ENCODE measurements at regions not wholly inside any gene's neighbourhood (a gene's known extent, or its start where the extent isn't known, plus 50 kb on each side); places are given as distances from the start of the nearest gene placed in this dataset.

DNA sequence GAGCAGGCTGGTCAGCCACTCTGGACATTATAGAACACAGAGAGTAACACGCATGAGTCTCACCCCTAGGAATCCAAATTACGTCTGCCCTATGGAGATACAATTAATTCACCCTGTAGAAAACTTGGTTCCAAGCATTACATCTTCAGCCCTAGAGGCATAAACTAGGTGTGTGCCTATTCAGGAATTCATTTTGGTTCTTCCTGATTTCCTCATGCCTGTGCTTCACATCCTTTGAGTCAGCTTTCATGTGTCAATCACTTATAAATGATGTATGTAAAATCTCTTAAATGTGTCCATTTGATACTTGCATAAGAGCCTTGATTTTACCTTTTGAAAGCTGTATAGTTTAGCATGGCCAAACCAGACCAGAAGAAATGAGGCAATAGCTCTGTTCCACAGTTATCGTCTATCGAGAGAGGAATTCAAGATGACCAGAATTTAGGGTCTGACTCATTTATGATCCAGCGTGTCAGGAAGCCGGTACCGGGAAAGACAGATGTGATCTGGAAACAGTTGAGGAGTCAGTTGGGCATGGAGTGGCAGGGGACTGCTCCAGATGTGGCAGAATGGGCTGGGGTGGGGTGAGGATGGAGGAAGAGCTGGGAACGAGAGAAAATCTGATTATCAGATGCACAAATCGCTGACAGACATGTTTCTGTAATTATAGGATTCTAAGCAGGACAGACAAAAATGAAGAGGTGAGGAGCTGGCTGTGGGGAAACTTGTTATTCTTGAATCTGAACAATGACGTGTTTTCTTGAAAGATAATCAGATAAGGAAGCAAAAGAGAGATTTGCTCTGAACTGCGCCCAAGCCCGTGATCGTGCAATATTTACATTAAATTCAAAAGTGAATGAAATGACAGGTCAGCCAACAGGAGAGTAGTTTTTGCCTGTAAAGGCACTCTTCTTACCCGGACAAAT, 76.7 kb downstream of the C16orf95 start:
- TF ChIP-seq, protein P1, sequence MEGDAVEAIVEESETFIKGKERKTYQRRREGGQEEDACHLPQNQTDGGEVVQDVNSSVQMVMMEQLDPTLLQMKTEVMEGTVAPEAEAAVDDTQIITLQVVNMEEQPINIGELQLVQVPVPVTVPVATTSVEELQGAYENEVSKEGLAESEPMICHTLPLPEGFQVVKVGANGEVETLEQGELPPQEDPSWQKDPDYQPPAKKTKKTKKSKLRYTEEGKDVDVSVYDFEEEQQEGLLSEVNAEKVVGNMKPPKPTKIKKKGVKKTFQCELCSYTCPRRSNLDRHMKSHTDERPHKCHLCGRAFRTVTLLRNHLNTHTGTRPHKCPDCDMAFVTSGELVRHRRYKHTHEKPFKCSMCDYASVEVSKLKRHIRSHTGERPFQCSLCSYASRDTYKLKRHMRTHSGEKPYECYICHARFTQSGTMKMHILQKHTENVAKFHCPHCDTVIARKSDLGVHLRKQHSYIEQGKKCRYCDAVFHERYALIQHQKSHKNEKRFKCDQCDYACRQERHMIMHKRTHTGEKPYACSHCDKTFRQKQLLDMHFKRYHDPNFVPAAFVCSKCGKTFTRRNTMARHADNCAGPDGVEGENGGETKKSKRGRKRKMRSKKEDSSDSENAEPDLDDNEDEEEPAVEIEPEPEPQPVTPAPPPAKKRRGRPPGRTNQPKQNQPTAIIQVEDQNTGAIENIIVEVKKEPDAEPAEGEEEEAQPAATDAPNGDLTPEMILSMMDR (IDR thresholded peaks at IDR 0.05; ENCODE audit: borderline replicate concordance, extremely low read depth, low read length, poor library complexity, severe bottlenecking), result no peak
- no peak for TF ChIP-seq EZH2 (IDR thresholded peaks at IDR 0.05; ENCODE audit: borderline replicate concordance, low read depth, low read length, severe bottlenecking)
